Retinal pigment epithelial cell (primary cell): ENCODE measurements at regions not wholly inside any gene's neighbourhood (a gene's known extent, or its start where the extent isn't known, plus 50 kb on each side); places are given as distances from the start of the nearest gene placed in this dataset.

ENCODE experiments used
- DNase-seq: peaks from one replicate; pipeline ENCODE4 v3.0.0-alpha.2; 2010; ENCODE audit warnings: low read depth
- H3K4me3 ChIP-seq: 2 replicates; pipeline ENCODE4 v1.5.1; 2011; ENCODE audit warnings: mild to moderate bottlenecking, low read length, control low read depth, moderate library complexity
- TF ChIP-seq, protein P1 (sequence below): conservative IDR thresholded peaks from 2 replicates; pipeline ENCODE4 v1.5.1; 2011; ENCODE audit warnings: low read depth, low read length, control low read depth, inconsistent platforms

GRCh38 chr1:219757890-219758289 lies 145.0 kb upstream of the ZC3H11B start:
- no peak overlapping the region for H3K4me3 ChIP-seq
- DNase-seq, result no peak
- TF ChIP-seq, protein P1, sequence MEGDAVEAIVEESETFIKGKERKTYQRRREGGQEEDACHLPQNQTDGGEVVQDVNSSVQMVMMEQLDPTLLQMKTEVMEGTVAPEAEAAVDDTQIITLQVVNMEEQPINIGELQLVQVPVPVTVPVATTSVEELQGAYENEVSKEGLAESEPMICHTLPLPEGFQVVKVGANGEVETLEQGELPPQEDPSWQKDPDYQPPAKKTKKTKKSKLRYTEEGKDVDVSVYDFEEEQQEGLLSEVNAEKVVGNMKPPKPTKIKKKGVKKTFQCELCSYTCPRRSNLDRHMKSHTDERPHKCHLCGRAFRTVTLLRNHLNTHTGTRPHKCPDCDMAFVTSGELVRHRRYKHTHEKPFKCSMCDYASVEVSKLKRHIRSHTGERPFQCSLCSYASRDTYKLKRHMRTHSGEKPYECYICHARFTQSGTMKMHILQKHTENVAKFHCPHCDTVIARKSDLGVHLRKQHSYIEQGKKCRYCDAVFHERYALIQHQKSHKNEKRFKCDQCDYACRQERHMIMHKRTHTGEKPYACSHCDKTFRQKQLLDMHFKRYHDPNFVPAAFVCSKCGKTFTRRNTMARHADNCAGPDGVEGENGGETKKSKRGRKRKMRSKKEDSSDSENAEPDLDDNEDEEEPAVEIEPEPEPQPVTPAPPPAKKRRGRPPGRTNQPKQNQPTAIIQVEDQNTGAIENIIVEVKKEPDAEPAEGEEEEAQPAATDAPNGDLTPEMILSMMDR, result no peak

GRCh38 chr1:219755234-219755633 lies 142.3 kb upstream of the ZC3H11B start:
- TF ChIP-seq, protein P1, result no peak
- H3K4me3 ChIP-seq, result no peak overlapping the region
- no peak for DNase-seq

- TF ChIP-seq, protein P1, result no peak
- H3K4me3 ChIP-seq, result no peak overlapping the region
- DNase-seq, result no peak
These were observed 141.9 kb upstream of the ZC3H11B start for GRCh38 chr1:219754767-219755166.

GRCh38 chr1:219753914-219754313 lies 141.0 kb upstream of the ZC3H11B start:
- H3K4me3 ChIP-seq, result no peak overlapping the region
- TF ChIP-seq, protein P1, result no peak
- no peak for DNase-seq

- TF ChIP-seq, protein P1, result no peak
- no peak overlapping the region for H3K4me3 ChIP-seq
- no peak for DNase-seq
These were observed 139.7 kb upstream of the ZC3H11B start for GRCh38 chr1:219752645-219753044.

DNA sequence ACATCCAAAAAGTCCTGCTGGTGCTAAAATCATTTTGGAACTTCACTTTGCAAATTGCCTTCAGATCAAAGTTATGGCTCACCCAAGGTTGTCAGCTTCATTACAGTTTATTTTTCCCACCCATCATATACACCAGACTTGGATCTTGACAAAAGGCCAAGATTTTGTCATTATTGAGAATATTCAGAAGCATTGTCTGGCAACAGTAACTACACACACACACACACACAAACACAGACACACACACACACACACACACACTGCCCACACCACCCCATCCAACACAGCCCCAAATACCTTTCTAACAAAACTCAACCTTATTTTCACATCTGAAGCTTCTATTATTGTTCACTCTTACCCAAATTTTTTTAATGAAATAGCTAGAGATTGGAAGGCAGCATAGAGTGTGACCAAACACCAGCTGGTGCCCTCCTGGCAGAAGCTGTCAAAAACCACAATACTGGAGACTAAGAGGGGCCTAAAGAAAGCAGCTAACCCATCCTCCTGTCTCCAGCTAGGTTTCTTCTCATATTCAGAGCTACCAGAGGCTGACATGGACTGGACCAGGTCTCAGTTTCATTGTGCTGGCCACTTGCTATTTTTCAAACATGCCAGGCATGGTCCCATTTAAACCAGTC lies 139.1 kb upstream of the ZC3H11B start:
- H3K4me3 ChIP-seq, result no peak overlapping the region
- no peak for DNase-seq
- TF ChIP-seq, protein P1, result no peak

DNA sequence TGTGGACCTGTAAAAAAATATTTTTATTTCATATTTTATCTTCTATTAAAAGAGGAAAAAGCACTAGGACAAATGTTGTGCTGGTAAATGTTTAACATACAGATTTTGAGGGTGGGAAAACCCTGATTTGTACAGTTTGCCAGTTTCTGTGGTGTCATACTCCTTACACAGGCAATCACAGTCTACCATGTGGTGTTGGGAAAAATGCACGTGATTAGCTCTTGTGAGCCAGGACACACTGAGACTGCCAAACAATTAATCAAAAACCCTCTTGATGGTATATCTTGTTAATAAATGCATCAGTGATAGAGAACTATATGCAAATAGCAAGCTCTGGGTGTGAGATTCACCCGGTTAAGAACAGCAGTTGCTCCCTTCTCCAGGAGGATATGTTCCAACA lies 136.5 kb upstream of the ZC3H11B start:
- DNase-seq, result no peak
- TF ChIP-seq, protein P1, result no peak
- H3K4me3 ChIP-seq, result no peak overlapping the region
